WTC11 (cell line): ENCODE measurements at regions not wholly inside any gene's neighbourhood (a gene's known extent, or its start where the extent isn't known, plus 50 kb on each side); places are given as distances from the start of the nearest gene placed in this dataset.

ENCODE experiments used
- ATAC-seq: fragments of 200-7000 bp; cut with Tn5 transposase; 2 replicates; pipeline ENCODE4 v1.10.0; 2021; ENCODE audit warnings: mild to moderate bottlenecking, moderate library complexity
- CTCF ChIA-PET: fragments of 300-600 bp; sonication (Branson Sonifier 250); formaldehyde crosslinking; loops from one replicate; lab custom pipeline; 2021; ENCODE audit warnings: antibody characterized with exemption; lab: Charles Lee
- POLR2A ChIA-PET: fragments of 350-600 bp; sonication (Branson Sonifier 250); formaldehyde crosslinking; loops from one replicate; lab custom pipeline; 2021; ENCODE audit warnings: antibody characterized with exemption; lab: Charles Lee
- DNase-seq: peaks from one replicate; pipeline ENCODE4 v3.0.0; 2021; ENCODE audit warnings: low spot score
- H3K27ac Mint-ChIP-seq: 2 replicates; pipeline ENCODE4 v1.8.0; 2021; ENCODE audit warnings: mixed read lengths
- H3K27me3 Mint-ChIP-seq: 2 replicates; pipeline ENCODE4 v1.8.0; 2021; ENCODE audit warnings: low read depth, mild to moderate bottlenecking, moderate library complexity, mixed read lengths
- H3K36me3 Mint-ChIP-seq: 2 replicates; pipeline ENCODE4 v1.8.0; 2021; ENCODE audit warnings: mixed read lengths
- H3K4me1 Mint-ChIP-seq: 2 replicates; pipeline ENCODE4 v1.8.0; 2022; ENCODE audit warnings: mixed read lengths
- H3K4me3 Mint-ChIP-seq: 2 replicates; pipeline ENCODE4 v1.8.0; 2021; ENCODE audit warnings: mild to moderate bottlenecking, moderate library complexity, mixed read lengths
- H3K9me3 Mint-ChIP-seq: 2 replicates; pipeline ENCODE4 v1.8.0; 2021; ENCODE audit warnings: mixed read lengths
- ATF3 ChIP-seq: sonication (generic); formaldehyde crosslinking; conservative IDR thresholded peaks from 2 replicates; pipeline ENCODE4 v1.8.1; 2022; ENCODE audit warnings: mild to moderate bottlenecking, missing genetic modification reagents
- ELF4 ChIP-seq: sonication (generic); formaldehyde crosslinking; IDR thresholded peaks from 2 replicates; pipeline ENCODE4 v1.8.1; 2022; ENCODE audit warnings: low read depth, mild to moderate bottlenecking, moderate library complexity, missing genetic modification reagents
- FOXK1 ChIP-seq: sonication (generic); formaldehyde crosslinking; IDR thresholded peaks from 2 replicates; pipeline ENCODE4 v1.8.0; 2022; ENCODE audit warnings: mild to moderate bottlenecking, moderate library complexity, missing genetic modification reagents
- IRF2 ChIP-seq: sonication (generic); formaldehyde crosslinking; IDR thresholded peaks from 2 replicates; pipeline ENCODE4 v1.8.0; 2022; ENCODE audit warnings: low read depth, missing genetic modification reagents, borderline replicate concordance
- KAT7 ChIP-seq: sonication (generic); formaldehyde crosslinking; IDR thresholded peaks from 2 replicates; pipeline ENCODE4 v1.8.1; 2023; ENCODE audit warnings: missing genetic modification reagents, mild to moderate bottlenecking, borderline replicate concordance
- MXD4 ChIP-seq: fragments of 250-450 bp; sonication (Bioruptor Pico); IDR thresholded peaks from 2 replicates; pipeline ENCODE4 v1.8.0; 2021; ENCODE audit warnings: mild to moderate bottlenecking, moderate library complexity, borderline replicate concordance
- MYBL2 ChIP-seq: sonication (generic); formaldehyde crosslinking; IDR thresholded peaks from 2 replicates; pipeline ENCODE4 v1.8.1; 2023; ENCODE audit warnings: mild to moderate bottlenecking, moderate library complexity, missing genetic modification reagents
- NFYB ChIP-seq: sonication (generic); formaldehyde crosslinking; conservative IDR thresholded peaks from 2 replicates; pipeline ENCODE4 v1.8.0; 2022; ENCODE audit warnings: low read depth, missing genetic modification reagents
- NR1H2 ChIP-seq: sonication (generic); formaldehyde crosslinking; IDR thresholded peaks from 2 replicates; pipeline ENCODE4 v1.9.0; 2021; ENCODE audit warnings: mild to moderate bottlenecking, moderate library complexity, missing genetic modification reagents
- PREB ChIP-seq: sonication (generic); formaldehyde crosslinking; IDR thresholded peaks from 2 replicates; pipeline ENCODE4 v1.8.1; 2022; ENCODE audit warnings: mild to moderate bottlenecking, missing genetic modification reagents, moderate library complexity, borderline replicate concordance
- RELA ChIP-seq: sonication (generic); formaldehyde crosslinking; IDR thresholded peaks from 2 replicates; pipeline ENCODE4 v1.8.1; 2022; ENCODE audit warnings: missing genetic modification reagents, mild to moderate bottlenecking, borderline replicate concordance
- SP1 ChIP-seq: sonication (generic); formaldehyde crosslinking; conservative IDR thresholded peaks from 2 replicates; pipeline ENCODE4 v1.8.1; 2022; ENCODE audit warnings: missing genetic modification reagents
- USF1 ChIP-seq: sonication (generic); formaldehyde crosslinking; IDR thresholded peaks from 2 replicates; pipeline ENCODE4 v1.8.0; 2022; ENCODE audit warnings: mild to moderate bottlenecking, missing genetic modification reagents
- ZBTB21 ChIP-seq: sonication (generic); formaldehyde crosslinking; IDR thresholded peaks from 2 replicates; pipeline ENCODE4 v1.8.1; 2023; ENCODE audit warnings: mild to moderate bottlenecking, missing genetic modification reagents, borderline replicate concordance
- ZNF138 ChIP-seq: sonication (generic); formaldehyde crosslinking; conservative IDR thresholded peaks from 2 replicates; pipeline ENCODE4 v1.8.1; 2022; ENCODE audit warnings: mild to moderate bottlenecking, moderate library complexity, missing genetic modification reagents
- ZNF219 ChIP-seq: sonication (generic); formaldehyde crosslinking; IDR thresholded peaks from 2 replicates; pipeline ENCODE4 v1.8.0; 2023; ENCODE audit warnings: missing genetic modification reagents, mild to moderate bottlenecking, borderline replicate concordance
- TF ChIP-seq, protein P1 (sequence below): fragments of 200-600 bp; IDR thresholded peaks from 2 replicates; pipeline ENCODE4 v1.8.0; 2022; ENCODE audit warnings: antibody characterized with exemption
- TF ChIP-seq, protein P2 (sequence below): sonication (generic); formaldehyde crosslinking; IDR thresholded peaks from 2 replicates; pipeline ENCODE4 v1.8.1; 2023; ENCODE audit warnings: mild to moderate bottlenecking, missing genetic modification reagents, borderline replicate concordance
- TF ChIP-seq, protein P3 (sequence below): fragments of 250-450 bp; sonication (Bioruptor Pico); IDR thresholded peaks from 2 replicates; pipeline ENCODE4 v1.8.0; 2021; ENCODE audit warnings: mild to moderate bottlenecking
- TF ChIP-seq, protein P4 (sequence below): fragments of 250-450 bp; sonication (Bioruptor Pico); IDR thresholded peaks from 2 replicates; pipeline ENCODE4 v1.9.0; 2021; ENCODE audit warnings: moderate library complexity, mild to moderate bottlenecking, inconsistent platforms, borderline replicate concordance

- Mint-ChIP-seq H3K4me3 (no peak overlapping the region), H3K27me3 (peaks cover 3% of the 10 kb centered on the region), H3K27ac (no peak overlapping the region), H3K9me3 (peaks cover 18% of the 10 kb centered on the region), H3K36me3 (peaks cover 10% of the 10 kb centered on the region; the same call in 1 of the 2 replicates), H3K4me1 (peaks cover 2% of the 10 kb centered on the region; the same call in 1 of the 2 replicates)
- DNase-seq (no peak), ATAC-seq (no peak)
- ChIA-PET CTCF (no interaction called here), POLR2A (no interaction called here)
- TF ChIP-seq NFYB (CRISPR knock-in tag) (no peak), KAT7 (CRISPR knock-in tag) (no peak)
- TF ChIP-seq, protein P1, sequence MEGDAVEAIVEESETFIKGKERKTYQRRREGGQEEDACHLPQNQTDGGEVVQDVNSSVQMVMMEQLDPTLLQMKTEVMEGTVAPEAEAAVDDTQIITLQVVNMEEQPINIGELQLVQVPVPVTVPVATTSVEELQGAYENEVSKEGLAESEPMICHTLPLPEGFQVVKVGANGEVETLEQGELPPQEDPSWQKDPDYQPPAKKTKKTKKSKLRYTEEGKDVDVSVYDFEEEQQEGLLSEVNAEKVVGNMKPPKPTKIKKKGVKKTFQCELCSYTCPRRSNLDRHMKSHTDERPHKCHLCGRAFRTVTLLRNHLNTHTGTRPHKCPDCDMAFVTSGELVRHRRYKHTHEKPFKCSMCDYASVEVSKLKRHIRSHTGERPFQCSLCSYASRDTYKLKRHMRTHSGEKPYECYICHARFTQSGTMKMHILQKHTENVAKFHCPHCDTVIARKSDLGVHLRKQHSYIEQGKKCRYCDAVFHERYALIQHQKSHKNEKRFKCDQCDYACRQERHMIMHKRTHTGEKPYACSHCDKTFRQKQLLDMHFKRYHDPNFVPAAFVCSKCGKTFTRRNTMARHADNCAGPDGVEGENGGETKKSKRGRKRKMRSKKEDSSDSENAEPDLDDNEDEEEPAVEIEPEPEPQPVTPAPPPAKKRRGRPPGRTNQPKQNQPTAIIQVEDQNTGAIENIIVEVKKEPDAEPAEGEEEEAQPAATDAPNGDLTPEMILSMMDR = no peak
- TF ChIP-seq, protein P2, sequence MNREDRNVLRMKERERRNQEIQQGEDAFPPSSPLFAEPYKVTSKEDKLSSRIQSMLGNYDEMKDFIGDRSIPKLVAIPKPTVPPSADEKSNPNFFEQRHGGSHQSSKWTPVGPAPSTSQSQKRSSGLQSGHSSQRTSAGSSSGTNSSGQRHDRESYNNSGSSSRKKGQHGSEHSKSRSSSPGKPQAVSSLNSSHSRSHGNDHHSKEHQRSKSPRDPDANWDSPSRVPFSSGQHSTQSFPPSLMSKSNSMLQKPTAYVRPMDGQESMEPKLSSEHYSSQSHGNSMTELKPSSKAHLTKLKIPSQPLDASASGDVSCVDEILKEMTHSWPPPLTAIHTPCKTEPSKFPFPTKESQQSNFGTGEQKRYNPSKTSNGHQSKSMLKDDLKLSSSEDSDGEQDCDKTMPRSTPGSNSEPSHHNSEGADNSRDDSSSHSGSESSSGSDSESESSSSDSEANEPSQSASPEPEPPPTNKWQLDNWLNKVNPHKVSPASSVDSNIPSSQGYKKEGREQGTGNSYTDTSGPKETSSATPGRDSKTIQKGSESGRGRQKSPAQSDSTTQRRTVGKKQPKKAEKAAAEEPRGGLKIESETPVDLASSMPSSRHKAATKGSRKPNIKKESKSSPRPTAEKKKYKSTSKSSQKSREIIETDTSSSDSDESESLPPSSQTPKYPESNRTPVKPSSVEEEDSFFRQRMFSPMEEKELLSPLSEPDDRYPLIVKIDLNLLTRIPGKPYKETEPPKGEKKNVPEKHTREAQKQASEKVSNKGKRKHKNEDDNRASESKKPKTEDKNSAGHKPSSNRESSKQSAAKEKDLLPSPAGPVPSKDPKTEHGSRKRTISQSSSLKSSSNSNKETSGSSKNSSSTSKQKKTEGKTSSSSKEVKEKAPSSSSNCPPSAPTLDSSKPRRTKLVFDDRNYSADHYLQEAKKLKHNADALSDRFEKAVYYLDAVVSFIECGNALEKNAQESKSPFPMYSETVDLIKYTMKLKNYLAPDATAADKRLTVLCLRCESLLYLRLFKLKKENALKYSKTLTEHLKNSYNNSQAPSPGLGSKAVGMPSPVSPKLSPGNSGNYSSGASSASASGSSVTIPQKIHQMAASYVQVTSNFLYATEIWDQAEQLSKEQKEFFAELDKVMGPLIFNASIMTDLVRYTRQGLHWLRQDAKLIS (CRISPR knock-in tag) = no peak
Measured at GRCh38 chr2:121865914-121866313, 110.5 kb downstream of the TSN start.

DNA sequence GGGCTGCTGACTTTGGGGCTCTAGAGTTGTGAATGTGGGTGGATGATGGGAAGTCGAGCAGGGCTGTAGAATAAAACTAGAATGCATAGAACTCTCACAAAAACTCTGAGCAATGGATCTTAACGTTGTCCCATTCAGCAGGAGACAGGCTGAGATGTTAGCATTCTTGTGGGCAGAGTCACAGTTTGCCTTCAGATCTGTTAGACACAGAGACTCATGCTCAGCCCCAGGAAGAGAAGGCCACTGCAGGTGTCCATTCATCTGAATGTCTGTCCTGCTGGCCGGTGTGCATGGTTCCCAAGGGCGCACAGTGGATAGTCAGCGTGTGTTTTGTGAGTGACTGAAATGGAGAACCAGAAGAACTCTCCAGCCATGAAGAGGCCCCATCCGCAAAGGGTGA lies 111.3 kb downstream of the TSN start:
- no peak for DNase-seq
- H3K36me3 Mint-ChIP-seq = peaks cover 10% of the 10 kb centered on the region; the same call in 1 of the 2 replicates
- H3K27me3 Mint-ChIP-seq = peaks cover 3% of the 10 kb centered on the region
- peaks cover 14% of the 10 kb centered on the region for H3K9me3 Mint-ChIP-seq
- H3K4me1 Mint-ChIP-seq = peaks cover 2% of the 10 kb centered on the region; the same call in 1 of the 2 replicates
- ChIA-PET CTCF (no interaction called here), POLR2A (no interaction called here)
- H3K27ac Mint-ChIP-seq = no peak overlapping the region
- no peak overlapping the region for H3K4me3 Mint-ChIP-seq
- no peak for ATAC-seq
- TF ChIP-seq, protein P3, sequence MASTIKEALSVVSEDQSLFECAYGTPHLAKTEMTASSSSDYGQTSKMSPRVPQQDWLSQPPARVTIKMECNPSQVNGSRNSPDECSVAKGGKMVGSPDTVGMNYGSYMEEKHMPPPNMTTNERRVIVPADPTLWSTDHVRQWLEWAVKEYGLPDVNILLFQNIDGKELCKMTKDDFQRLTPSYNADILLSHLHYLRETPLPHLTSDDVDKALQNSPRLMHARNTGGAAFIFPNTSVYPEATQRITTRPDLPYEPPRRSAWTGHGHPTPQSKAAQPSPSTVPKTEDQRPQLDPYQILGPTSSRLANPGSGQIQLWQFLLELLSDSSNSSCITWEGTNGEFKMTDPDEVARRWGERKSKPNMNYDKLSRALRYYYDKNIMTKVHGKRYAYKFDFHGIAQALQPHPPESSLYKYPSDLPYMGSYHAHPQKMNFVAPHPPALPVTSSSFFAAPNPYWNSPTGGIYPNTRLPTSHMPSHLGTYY (CRISPR knock-in tag) = no peak
- TF ChIP-seq ELF4 = no peak
- TF ChIP-seq MXD4 = no peak
- no peak for TF ChIP-seq ZNF138
- no peak for TF ChIP-seq MYBL2 (CRISPR knock-in tag)
- TF ChIP-seq RELA (CRISPR knock-in tag) = no peak
- TF ChIP-seq FOXK1 = no peak
- TF ChIP-seq, protein P2 (CRISPR knock-in tag) = no peak
- TF ChIP-seq PREB = no peak
- no peak for TF ChIP-seq USF1
- TF ChIP-seq NR1H2 = no peak
- no peak for TF ChIP-seq IRF2 (CRISPR knock-in tag)
- no peak for TF ChIP-seq KAT7 (CRISPR knock-in tag)
- TF ChIP-seq ZNF219 (CRISPR knock-in tag) = no peak
- TF ChIP-seq ATF3 = no peak
- TF ChIP-seq, protein P4, sequence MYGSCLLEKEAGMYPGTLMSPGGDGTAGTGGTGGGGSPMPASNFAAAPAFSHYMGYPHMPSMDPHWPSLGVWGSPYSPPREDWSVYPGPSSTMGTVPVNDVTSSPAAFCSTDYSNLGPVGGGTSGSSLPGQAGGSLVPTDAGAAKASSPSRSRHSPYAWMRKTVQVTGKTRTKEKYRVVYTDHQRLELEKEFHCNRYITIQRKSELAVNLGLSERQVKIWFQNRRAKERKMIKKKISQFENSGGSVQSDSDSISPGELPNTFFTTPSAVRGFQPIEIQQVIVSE (CRISPR knock-in tag) = no peak
- TF ChIP-seq ZBTB21 (CRISPR knock-in tag) = no peak
- no peak for TF ChIP-seq SP1 (CRISPR knock-in tag)
